H9 (cell line): ENCODE measurements at regions not wholly inside any gene's neighbourhood (a gene's known extent, or its start where the extent isn't known, plus 50 kb on each side); places are given as distances from the start of the nearest gene placed in this dataset.

ENCODE experiments used
- DNase-seq: peaks from one replicate; pipeline ENCODE4 v3.0.0-alpha.2; 2017
- H2AFZ ChIP-seq: one replicate; pipeline ENCODE4 v1.6.1; 2013; ENCODE audit warnings: mild to moderate bottlenecking, low read length, control low read depth, moderate library complexity
- H2AK5ac ChIP-seq: 2 replicates; pipeline ENCODE4 v1.6.1; 2013; ENCODE audit warnings: low read length, control low read depth, mixed read lengths; ENCODE audit not compliant: insufficient read length
- H2BK120ac ChIP-seq: one replicate; pipeline ENCODE4 v1.6.1; 2013; ENCODE audit warnings: low read depth, mild to moderate bottlenecking, low read length, control low read depth, inconsistent platforms; ENCODE audit not compliant: poor library complexity, severe bottlenecking
- H2BK12ac ChIP-seq: 2 replicates; pipeline ENCODE4 v1.6.1; 2013; ENCODE audit warnings: low read length, control low read depth, mixed read lengths, low read depth; ENCODE audit not compliant: insufficient read length
- H2BK15ac ChIP-seq: 2 replicates; pipeline ENCODE4 v1.6.1; 2013; ENCODE audit warnings: low read depth, low read length, control low read depth
- H2BK20ac ChIP-seq: one replicate; pipeline ENCODE4 v1.6.1; 2013; ENCODE audit warnings: low read depth, mild to moderate bottlenecking, low read length, control low read depth, inconsistent platforms; ENCODE audit not compliant: poor library complexity, severe bottlenecking
- H2BK5ac ChIP-seq: 2 replicates; pipeline ENCODE4 v1.6.1; 2013; ENCODE audit warnings: low read length, control low read depth, mixed read lengths; ENCODE audit not compliant: insufficient read length
- H3K14ac ChIP-seq: 2 replicates; pipeline ENCODE4 v1.6.1; 2013; ENCODE audit warnings: low read length, control low read depth; ENCODE audit not compliant: insufficient read depth
- H3K18ac ChIP-seq: 2 replicates; pipeline ENCODE4 v1.6.1; 2013; ENCODE audit warnings: low read depth, mild to moderate bottlenecking, mixed read lengths, low read length, control low read depth; ENCODE audit not compliant: insufficient read length
- H3K23ac ChIP-seq: 2 replicates; pipeline ENCODE4 v1.6.1; 2013; ENCODE audit warnings: low read length, control low read depth, mixed read lengths, low read depth; ENCODE audit not compliant: insufficient read length
- H3K23me2 ChIP-seq: 2 replicates; pipeline ENCODE4 v1.6.1; 2013; ENCODE audit warnings: low read depth, mild to moderate bottlenecking, mixed read lengths, low read length, control low read depth; ENCODE audit not compliant: insufficient read length, poor library complexity, severe bottlenecking
- H3K27ac ChIP-seq: 2 replicates; pipeline ENCODE4 v1.5.1; 2013; ENCODE audit warnings: low read length, control low read depth, mixed read lengths, low read depth; ENCODE audit not compliant: insufficient read length
- H3K27me3 ChIP-seq: 2 replicates; pipeline ENCODE4 v1.6.1; 2013; ENCODE audit warnings: low read length, control low read depth, inconsistent platforms; ENCODE audit not compliant: insufficient read depth
- H3K4ac ChIP-seq: 2 replicates; pipeline ENCODE4 v1.6.1; 2013; ENCODE audit warnings: low read depth, mild to moderate bottlenecking, control low read depth, inconsistent platforms, low read length, moderate library complexity
- H3K4me1 ChIP-seq: 2 replicates; pipeline ENCODE4 v1.6.1; 2013; ENCODE audit warnings: low read length, control low read depth, inconsistent platforms; ENCODE audit not compliant: insufficient read depth
- H3K4me2 ChIP-seq: 2 replicates; pipeline ENCODE4 v1.6.1; 2013; ENCODE audit warnings: low read length, control low read depth, mixed read lengths; ENCODE audit not compliant: insufficient read length, insufficient read depth
- H3K56ac ChIP-seq: 2 replicates; pipeline ENCODE4 v1.6.1; 2013; ENCODE audit warnings: low read depth, mild to moderate bottlenecking, mixed read lengths, low read length, control low read depth; ENCODE audit not compliant: insufficient read length
- H3K79me1 ChIP-seq: 2 replicates; pipeline ENCODE4 v1.6.1; 2013; ENCODE audit warnings: low read depth, mild to moderate bottlenecking, moderate library complexity, low read length, control low read depth, inconsistent platforms; ENCODE audit not compliant: insufficient read depth, poor library complexity, severe bottlenecking
- H3K79me2 ChIP-seq: 2 replicates; pipeline ENCODE4 v1.6.1; 2013; ENCODE audit warnings: low read length, control low read depth, inconsistent platforms; ENCODE audit not compliant: insufficient read depth
- H3K9ac ChIP-seq: 2 replicates; pipeline ENCODE4 v1.6.1; 2013; ENCODE audit warnings: low read length, control low read depth, mixed read lengths; ENCODE audit not compliant: insufficient read length; ENCODE audit errors: extremely low read depth
- H3K9me3 ChIP-seq: one replicate; pipeline ENCODE4 v1.6.1; 2013; ENCODE audit warnings: low read depth, low read length, inconsistent platforms; ENCODE audit not compliant: control insufficient read depth
- H3T11ph ChIP-seq: one replicate; pipeline ENCODE4 v1.6.1; 2013; ENCODE audit warnings: mild to moderate bottlenecking, low read length, control low read depth, inconsistent platforms
- H4K20me1 ChIP-seq: one replicate; pipeline ENCODE4 v1.6.1; 2013; ENCODE audit not compliant: control insufficient read depth, insufficient read length, insufficient read depth
- H4K5ac ChIP-seq: 2 replicates; pipeline ENCODE4 v1.6.1; 2013; ENCODE audit warnings: low read depth, mild to moderate bottlenecking, mixed read lengths, low read length, control low read depth; ENCODE audit not compliant: insufficient read length
- H4K8ac ChIP-seq: replicated peaks from 2 replicates; pipeline ENCODE4 v1.6.1; 2013; ENCODE audit warnings: low read length, control low read depth, mixed read lengths, low read depth; ENCODE audit not compliant: insufficient read length
- H4K91ac ChIP-seq: 2 replicates; pipeline ENCODE4 v1.6.1; 2013; ENCODE audit warnings: low read depth, mild to moderate bottlenecking, moderate library complexity, mixed read lengths, low read length, control low read depth; ENCODE audit not compliant: insufficient read length
- H3K27ac Mint-ChIP-seq, 3 experiments: 2 replicates in 2 of 3; 3 replicates in 1 of 3; pipeline ENCODE4 v1.8.0; 2020 to 2021; ENCODE audit warnings: mixed read lengths in 3 of 3, mild to moderate bottlenecking in 1 of 3, moderate library complexity in 1 of 3
- H3K27me3 Mint-ChIP-seq: 2 replicates; pipeline ENCODE4 v1.8.0; 2021; ENCODE audit warnings: low read depth, mild to moderate bottlenecking, moderate library complexity, mixed read lengths
- H3K36me3 Mint-ChIP-seq, 3 experiments: 2 replicates in 2 of 3; 3 replicates in 1 of 3; pipeline ENCODE4 v1.8.0; 2020 to 2021; ENCODE audit warnings: low read depth in 3 of 3, mixed read lengths in 3 of 3; ENCODE audit not compliant: insufficient read depth in 1 of 3
- H3K4me1 Mint-ChIP-seq, 2 experiments: 2 replicates each; pipeline ENCODE4 v1.8.0; 2020; ENCODE audit warnings: mixed read lengths in 2 of 2
- H3K4me3 Mint-ChIP-seq, 2 experiments: 2 replicates in 1 of 2; 3 replicates in 1 of 2; pipeline ENCODE4 v1.8.0; 2020 to 2021; ENCODE audit warnings: mild to moderate bottlenecking in 2 of 2, mixed read lengths in 2 of 2, moderate library complexity in 1 of 2
- H3K9me3 Mint-ChIP-seq, 2 experiments: 2 replicates in 1 of 2; 3 replicates in 1 of 2; pipeline ENCODE4 v1.8.0; 2020; ENCODE audit warnings: mild to moderate bottlenecking in 2 of 2, mixed read lengths in 2 of 2, moderate library complexity in 1 of 2
- CTCF ChIP-seq: fragments of 200-600 bp; sonication (generic); conservative IDR thresholded peaks from 3 replicates; pipeline ENCODE4 v1.8.0; 2021; ENCODE audit warnings: antibody characterized with exemption, mild to moderate bottlenecking
- WGBS: extraction: QIAGEN DNeasy Blood & Tissue Kit; methylation state at CpG from one replicate; pipeline ENCODE4 v1.1.7; 2013; ENCODE audit warnings: missing lambda C conversion rate, low lambda C conversion rate, mixed read lengths; ENCODE audit not compliant: insufficient read length; ENCODE audit errors: extremely low coverage; 5-methylcytosine and 5-hydroxymethylcytosine counted together

DNA sequence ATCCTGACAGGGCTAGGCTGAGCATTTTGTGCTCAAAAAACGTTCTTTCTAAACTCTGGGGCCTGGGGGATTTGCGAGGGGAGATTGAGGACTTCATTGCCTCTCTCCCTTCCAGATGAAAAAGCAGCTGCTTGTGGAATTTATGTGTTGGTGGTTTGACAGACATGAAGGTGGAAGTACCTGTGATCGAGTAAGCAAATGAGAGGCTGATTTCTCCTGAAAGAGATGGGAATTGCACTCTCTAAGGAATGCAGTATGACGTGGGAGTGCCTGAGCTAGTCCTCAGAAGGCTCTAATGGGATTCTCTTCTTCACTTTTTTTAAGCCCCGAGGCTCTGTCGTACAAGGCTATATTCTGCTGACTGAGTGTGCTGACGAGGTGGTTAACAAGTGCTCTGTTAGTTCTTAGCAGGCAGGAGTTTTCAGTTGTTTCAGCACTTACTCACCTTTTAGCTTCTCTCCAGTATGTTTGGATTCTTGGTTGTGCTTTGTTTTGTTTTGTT, 426.8 kb upstream of the CNKSR2 start:
- no peak overlapping the region for H3K4me2 ChIP-seq

More for the DNA sequence above, 426.8 kb upstream of the CNKSR2 start:
- H3K9ac ChIP-seq: no peak overlapping the region
- H4K20me1 ChIP-seq: no peaks in the 10 kb centered on the region
- H3K4ac ChIP-seq: no peak overlapping the region
- no peak overlapping the region for H4K5ac ChIP-seq
- H3K4me1 ChIP-seq: no peaks in the 10 kb centered on the region; the same call in 1 of the 2 replicates
- H4K8ac ChIP-seq: no peak overlapping the region
- no peak overlapping the region for H2AK5ac ChIP-seq
- H2BK5ac ChIP-seq: no peak overlapping the region
- no peaks in the 10 kb centered on the region for H3K79me2 ChIP-seq
- Mint-ChIP-seq H3K36me3 (peaks cover 0 to 3% (median 0%) of the 10 kb centered on the region in 3 experiments; a peak in 3 of 7 replicates), H3K4me1 (peaks cover 36 to 39% of the 10 kb centered on the region in 2 experiments), H3K4me3 (no peak overlapping the region; a peak in 1 of 5 replicates), H3K27me3 (no peaks in the 10 kb centered on the region), H3K27ac (peak overlapping the region in 1 of 3 experiments; percentile 52; a peak in 2 of 7 replicates), H3K9me3 (peaks cover 0 to 19% of the 10 kb centered on the region in 2 experiments; a peak in 3 of 5 replicates)
- H3K23ac ChIP-seq: no peak overlapping the region
- H3K14ac ChIP-seq: no peak overlapping the region
- no peak overlapping the region for H3K27ac ChIP-seq
- H2BK15ac ChIP-seq: no peak overlapping the region
- H2BK120ac ChIP-seq: no peak overlapping the region
- H3K18ac ChIP-seq: no peak overlapping the region
- H2BK12ac ChIP-seq: no peak overlapping the region
- no peak overlapping the region for H3K56ac ChIP-seq
- no peak for DNase-seq
- H3K9me3 ChIP-seq: peaks cover 16% of the 10 kb centered on the region
- no peak overlapping the region for H2AFZ ChIP-seq
- H3K79me1 ChIP-seq: no peaks in the 10 kb centered on the region
- no peak overlapping the region for H3T11ph ChIP-seq
- no peak overlapping the region for H4K91ac ChIP-seq
- TF ChIP-seq CTCF: no peak
- no CpG with 5 or more reads among the region's 7 CpGs for WGBS
- H3K23me2 ChIP-seq: no peaks in the 10 kb centered on the region
- H2BK20ac ChIP-seq: no peak overlapping the region
- no peaks in the 10 kb centered on the region for H3K27me3 ChIP-seq
